ENCODE measurements at regions not wholly inside any gene's neighbourhood (a gene's known extent, or its start where the extent isn't known, plus 50 kb on each side); places are given as distances from the start of the nearest gene placed in this dataset.

DNA sequence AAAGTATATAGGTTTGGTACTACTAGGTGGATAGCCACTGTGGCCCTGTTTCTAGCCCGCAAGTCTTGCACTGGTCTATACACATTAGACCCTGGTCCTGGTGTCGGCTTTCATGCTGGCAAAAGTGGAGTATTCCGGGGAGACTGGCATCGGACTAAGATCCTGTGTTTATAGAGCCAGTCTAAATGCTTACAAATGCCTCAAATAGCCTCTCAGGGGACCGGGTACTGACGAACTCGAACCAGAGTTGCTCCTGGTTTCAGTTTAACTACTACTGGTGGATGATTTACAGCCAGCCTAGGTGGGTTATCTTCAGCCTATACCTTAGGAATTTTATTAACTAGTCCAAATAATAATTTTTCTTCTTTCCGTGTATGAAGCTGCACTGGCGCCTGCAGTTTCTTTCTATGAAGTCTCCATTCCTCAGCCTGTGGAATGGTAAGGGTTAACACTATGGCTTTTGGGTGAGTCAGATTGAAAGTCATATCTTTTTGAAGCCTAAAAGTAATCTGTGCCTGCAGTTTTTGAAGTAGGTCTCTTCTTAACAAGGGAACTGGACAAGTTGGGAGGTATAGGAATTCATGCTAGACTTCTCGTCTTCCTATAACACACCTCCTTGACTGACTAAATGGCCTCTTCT is 51.3 kb downstream of the OR10H4 start:
- DNase-seq, result no peak

DNA sequence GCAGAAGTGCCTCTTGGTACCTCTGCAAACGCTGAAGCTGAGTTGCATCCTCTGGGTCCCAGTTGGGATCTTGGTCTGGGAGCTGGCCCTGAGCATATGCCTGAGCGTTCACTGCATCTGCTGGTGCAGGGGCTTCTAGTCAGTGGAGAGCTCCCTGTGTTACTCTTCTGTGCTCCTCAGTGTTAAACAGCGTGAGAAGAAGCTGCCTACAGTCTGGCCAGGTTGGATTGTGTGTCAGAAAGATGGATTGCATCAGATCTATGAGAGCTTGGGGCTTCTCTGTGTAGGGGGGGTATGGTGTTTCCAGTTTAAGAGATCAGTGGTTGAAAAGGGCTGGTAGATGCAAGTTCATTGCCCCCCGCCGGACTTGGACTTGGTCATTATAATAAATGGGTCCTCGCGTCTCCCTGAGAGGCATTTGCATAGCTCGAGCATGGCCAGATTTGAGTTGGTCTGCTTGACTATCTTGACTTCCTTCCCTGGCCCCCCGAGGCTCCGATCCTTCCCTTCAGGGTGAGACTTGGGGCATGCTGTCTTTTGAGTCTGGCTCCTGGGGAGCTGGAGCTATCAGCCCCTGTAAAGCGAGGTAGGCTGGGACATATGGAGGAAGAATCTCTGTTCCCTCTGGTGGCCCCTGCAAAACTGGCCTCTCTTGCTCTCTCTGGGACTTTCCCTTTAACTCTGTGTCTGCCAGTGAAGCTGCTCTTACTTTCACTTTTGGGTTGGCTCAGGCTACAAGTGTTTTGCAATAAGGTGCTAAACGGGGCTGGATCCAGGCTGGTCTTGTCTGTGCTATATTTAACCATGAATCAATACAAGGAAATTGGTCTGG is 52.9 kb downstream of the OR10H4 start:
- peak; percentile 33 to 50 for DNase-seq

GRCh38 chr19:16002406-16003384 is 53.9 kb downstream of the OR10H4 start:
- DNase-seq, result no peak

DNA sequence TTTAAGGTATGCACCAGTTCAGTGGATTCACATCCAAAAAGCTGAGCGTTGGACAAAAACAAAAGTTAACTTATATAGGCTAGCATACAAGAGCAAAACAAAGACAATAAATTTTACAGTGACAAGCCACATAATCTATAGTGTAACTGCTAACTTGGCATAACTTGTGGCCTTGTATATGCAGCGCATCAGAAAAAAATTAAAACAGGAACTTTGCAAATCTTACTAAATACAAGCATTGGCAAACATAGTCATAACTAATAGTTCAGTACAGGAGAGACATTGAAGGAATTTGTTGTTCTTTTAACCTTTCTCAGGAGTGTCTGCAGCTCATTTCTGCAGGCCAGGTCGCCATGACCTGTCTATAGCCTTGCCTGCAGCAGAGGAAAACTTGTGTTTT is 54.6 kb downstream of the OR10H4 start:
- no peak for DNase-seq

- no peak for DNase-seq
Measured at GRCh38 chr19:16005925-16006324, 57.1 kb downstream of the OR10H4 start.

DNA sequence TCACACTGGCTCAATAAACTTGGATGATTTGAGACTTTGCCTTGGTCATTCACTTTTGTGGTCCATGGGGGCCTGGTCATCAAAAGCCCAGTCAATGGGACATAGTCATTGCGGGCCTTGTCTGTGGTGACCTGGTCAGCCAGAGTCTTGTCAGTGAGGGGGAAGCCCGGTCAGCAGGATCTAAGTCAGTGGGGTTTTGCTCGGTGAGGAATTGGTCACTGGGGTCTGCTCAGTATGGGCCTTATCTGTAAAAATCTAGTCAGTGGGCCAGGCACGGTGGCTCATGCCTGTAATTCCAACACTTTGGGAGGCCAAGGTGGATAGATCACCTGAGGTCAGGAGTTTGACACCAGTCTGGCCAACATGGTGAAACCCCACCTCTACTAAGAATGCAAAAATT is 63.7 kb upstream of the TPM4 start:
- DNase-seq, result no peak

DNA sequence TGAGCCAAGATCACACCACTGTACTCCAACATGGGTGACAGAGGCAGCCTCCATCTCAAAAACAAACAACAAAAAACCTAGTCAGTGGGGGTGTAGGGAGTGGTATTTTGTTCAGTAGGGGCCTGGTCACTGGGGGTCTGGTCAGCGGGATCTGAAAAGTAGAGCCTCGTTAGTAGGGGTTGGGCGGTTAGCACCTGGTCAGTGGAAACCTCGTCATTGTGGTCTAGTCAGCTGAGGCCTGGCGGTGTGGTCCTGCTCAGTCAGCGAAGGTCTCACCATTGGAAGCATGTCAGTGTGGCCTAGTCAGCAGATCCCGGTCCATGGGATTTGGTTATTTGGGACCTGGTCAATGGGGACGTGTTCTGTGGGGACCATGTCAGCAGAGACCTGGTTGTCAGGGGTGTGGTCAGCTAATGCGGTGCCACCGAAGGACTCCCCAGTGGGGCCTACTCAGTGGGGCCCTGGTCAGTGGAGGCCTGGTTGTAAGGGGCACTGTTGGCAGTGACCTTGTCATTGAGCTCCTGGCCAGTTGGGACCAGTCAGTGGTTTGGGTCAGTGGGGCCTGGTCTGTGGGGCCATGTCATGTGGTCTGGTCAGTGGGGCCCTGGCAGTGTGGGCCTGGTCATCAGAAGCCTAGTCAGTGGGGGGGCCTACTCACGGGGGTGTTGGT is 63.0 kb upstream of the TPM4 start:
- no peak for DNase-seq

DNA sequence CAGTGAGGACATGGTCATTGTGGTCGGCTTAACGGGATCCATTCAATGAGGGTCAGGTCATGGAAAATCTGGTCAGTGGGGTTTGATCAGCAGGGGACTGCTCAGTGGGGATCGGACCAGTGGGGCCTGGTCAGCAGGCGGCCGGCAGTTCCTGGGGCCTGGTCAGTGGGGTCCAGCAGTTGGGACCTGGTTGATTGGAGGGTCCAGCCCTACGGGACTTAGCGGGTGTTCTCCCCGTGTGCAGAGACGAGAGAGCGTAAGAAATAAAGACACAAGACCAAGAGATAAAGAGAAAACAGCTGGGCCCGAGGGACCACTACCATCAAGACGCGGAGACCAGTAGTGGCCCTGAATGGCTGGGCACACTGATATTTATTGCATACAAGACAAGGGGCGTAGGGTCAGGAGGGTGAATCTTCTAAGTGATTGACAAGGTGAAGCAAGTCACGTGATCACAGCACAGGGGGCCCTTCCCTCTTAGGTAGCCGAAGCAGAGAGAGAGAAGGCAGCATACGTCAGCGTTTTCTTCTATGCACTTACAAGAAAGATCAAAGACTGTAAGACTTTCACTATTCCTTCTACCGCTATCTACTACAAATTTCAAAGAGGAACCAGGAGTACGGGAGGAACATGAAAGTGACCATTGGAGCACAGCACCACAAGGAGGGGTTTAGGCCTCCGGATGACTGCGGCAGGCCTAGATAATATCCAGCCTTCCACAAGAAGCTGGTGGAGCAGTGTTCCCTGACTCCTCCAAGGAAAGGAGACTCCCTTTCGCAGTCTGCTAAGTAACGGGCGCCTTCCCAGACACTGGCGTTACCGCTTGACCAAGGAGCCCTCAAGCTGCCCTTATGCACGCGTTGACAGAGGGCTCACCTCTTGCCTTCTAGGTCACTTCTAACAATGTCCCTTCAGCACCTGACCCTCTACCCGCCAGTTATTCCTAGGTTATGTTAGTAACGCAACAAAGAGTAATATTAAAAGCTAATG is 62.1 kb upstream of the TPM4 start:
- DNase-seq, result no peak

DNA sequence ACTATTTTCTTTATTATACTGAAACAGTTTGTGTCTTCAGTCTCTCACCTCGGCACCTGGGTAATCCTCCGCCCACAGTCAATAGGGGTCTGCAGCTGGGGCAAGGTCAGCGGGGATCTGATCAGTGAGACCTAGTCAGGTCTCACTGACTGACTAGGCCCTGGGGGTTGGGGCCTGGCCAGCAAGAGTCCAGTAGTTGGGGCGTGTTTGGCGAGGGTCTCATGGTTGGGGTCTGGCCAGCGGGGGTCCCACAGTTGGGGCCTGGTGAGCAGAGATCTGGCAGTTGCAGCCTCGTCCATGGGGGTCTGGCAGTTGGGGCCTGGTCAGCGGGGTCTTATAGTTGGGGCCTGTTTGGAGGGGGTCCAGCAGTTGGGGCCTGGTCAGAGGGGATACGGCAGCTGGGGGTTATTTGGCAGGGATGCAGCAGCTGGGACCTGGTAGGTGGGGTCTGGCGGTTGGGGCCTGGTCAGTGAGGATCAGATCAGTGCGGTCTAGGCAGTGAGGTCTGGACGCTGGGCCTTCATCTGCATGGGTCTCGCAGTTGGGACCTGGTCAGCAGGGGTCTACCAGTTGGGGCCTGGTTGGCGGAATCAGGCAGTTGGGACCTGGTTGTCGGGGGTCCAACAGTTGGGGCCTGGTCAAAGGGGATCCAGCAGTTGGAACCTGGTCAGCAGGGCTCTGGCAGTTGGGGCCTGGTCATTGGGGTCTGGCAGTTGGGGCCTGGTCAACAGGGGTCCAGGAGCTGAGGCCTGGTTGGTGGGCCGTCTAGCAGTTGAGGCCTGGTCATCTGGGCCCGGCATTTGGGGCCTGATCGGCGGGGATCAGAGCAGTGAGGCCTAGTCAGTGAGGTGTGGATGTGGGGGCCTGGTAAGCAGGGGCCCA is 61.1 kb upstream of the TPM4 start:
- DNase-seq, result no peak

- no peak for DNase-seq
Measured at GRCh38 chr19:16015805-16016173, 60.5 kb upstream of the TPM4 start.

DNA sequence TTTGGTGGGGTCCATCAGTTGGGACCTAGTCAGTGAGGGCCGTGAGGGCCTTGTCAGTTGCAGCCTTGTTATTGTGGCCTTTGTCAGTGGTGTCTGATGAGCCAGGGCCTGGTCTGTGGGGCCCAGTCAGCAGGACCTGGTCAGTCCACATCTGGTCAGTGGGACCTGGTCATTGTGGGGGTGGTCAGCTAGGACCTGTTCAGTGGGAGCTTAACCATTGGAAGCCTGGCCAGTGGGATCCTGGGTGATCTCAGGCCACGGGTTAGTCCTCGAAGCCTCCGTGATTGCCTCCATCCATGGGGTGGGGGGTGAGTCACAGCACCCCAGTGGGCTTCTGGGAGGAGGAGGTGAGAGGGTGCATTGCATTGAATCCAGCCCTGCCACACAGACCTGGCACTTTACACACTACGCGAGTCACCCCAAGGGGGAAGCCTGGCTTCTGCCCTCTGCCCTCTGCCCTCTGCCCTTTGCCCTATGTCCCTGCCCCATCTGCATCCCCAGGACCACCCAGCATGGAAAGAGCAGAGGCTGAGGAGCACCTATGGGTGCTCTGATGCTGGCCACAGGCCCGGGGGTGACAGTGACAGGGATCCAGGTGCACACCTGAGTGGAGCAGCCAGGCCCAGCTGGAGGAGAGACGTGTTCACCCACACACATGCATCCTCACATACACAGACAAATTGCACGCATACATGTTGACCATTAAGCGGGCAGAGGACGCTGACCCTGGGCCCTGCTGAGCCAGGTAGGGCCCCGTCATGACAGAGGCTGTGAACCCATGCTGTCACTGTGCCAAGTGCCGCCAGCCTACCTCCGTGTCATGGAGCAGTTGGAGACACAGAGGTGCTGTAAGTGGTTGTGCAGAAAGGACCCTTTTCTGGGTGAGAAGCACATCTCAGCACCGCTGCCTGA is 59.8 kb upstream of the TPM4 start:
- no peak for DNase-seq

DNA sequence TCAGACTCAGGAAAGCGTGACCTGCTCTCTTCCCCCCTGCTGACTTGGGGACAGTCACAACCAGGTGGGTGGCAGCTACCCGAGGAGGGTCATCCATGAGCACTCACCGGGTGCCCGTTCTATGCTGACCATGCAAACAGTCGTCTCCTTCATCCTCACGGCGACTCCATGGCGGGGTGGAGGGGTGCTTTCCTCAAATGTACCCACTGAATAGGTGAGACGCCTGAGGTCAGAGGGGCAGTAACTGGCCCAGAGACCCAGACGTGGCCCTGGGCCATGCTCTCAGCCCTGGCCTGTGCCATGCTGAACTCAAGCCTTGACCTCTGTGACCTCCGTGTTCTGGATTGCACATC is 59.2 kb upstream of the TPM4 start:
- no peak for DNase-seq

GRCh38 chr19:16018106-16018755 is 58.1 kb upstream of the TPM4 start:
- no peak for DNase-seq

- no peak for DNase-seq
Measured at GRCh38 chr19:16018801-16019551, 57.3 kb upstream of the TPM4 start.

DNA sequence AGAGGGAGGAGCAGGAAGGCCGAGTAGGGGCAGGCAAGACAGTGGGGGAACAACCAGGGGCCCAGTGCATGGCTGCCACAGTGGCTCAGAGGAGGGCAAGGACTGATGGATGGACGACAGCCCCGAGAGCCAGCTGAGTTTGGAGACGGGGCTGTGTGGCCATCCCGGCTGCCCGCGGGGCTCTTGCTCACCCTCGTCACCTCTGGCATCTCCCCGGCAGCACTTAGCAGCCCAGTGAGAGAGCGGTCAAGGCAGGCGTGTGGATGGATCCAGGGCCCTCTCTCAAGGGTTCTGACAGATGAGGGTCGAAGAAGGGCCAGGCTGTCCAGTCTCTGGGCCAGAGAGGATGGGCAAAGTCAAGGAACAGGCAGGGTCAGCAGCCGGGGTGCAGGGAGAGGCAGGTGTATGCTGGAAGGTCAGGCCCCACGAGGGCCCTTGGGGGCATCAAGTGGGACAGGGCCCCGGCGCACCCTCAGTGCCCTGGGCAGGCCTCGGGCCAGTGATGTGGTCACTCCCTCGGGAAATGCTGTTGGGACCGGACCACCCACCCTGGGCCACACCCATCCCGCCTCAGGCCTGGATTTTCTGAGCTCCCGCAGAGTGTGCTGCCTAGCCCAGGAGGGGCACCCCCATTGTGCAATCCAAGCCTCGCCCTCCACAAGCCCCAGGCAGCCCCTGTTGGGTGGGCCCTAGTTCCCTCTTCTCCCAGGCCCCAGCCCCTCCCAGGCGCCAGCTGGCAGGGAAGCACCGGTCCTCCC is 56.4 kb upstream of the TPM4 start:
- no peak for DNase-seq

- no peak for DNase-seq
Measured at GRCh38 chr19:16021796-16022195, 54.5 kb upstream of the TPM4 start.

DNA sequence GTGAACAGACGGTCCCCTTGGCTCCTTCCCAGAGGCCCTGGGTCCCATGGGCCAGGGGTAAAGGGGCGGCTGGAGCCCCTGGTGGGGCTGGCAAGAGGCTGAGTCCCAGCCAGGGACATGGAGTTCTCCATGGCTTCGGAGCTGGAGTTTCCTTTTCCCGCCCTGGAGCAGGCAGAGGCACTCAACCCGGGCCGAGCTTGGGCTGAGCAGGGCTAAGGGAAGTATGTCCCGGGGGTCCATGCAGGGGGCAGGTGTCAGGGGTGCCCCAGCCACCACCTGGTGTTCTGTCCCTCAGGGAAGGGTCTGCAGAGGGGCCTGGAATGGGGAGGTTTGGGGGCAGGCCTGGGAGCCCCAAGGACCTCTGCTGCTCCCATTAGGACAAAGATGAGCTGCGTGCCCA is 54.0 kb upstream of the TPM4 start:
- no peak for DNase-seq

Measured in activated CD4-positive, alpha-beta T cell treated with anti-CD3 and anti-CD28 coated beads, Interleukin-2, amount 50 U/mL, for 48 hours (primary cell).